Esophagus muscularis mucosa (tissue), 4 donors: ENCODE measurements at regions not wholly inside any gene's neighbourhood (a gene's known extent, or its start where the extent isn't known, plus 50 kb on each side); places are given as distances from the start of the nearest gene placed in this dataset.

Experiments used
- DNase-seq: peaks from one replicate; pipeline ENCODE4 v3.0.0-alpha.2; 2017; ENCODE audit errors: extremely low spot score
- H3K27ac ChIP-seq, 4 donors: fragments of 200-600 bp; sonication (generic); replicated peaks in 1 of 4; 1 replicate in 3 of 4; 2 replicates in 1 of 4; pipeline ENCODE4 v1.5.1; 2016 to 2019; ENCODE audit warnings: mild to moderate bottlenecking in 1 of 4
- H3K27me3 ChIP-seq, 4 donors: fragments of 200-600 bp; sonication (generic); one replicate each; pipeline versions ENCODE4 v1.5.1 to v1.6.0; 2016 to 2019
- H3K36me3 ChIP-seq, 4 donors: fragments of 200-600 bp; sonication (generic); one replicate each; pipeline ENCODE4 v1.5.1; 2016 to 2019
- H3K4me1 ChIP-seq, 4 donors: fragments of 200-600 bp; sonication (generic); one replicate each; pipeline ENCODE4 v1.5.1; 2016 to 2019
- H3K4me3 ChIP-seq, 4 donors: fragments of 200-600 bp; sonication (generic); 1 replicate in 2 of 4; 2 replicates in 2 of 4; pipeline ENCODE4 v1.5.1; 2016 to 2019; ENCODE audit warnings: mild to moderate bottlenecking in 4 of 4, moderate library complexity in 1 of 4
- H3K9me3 ChIP-seq, 4 donors: fragments of 200-600 bp; sonication (generic); 1 replicate in 3 of 4; 2 replicates in 1 of 4; pipeline ENCODE4 v1.5.1; 2016 to 2019
- CTCF ChIP-seq, 3 experiments: fragments of 200-600 bp in 2 of 3; fragments of 450-650 bp in 1 of 3; sonication (generic) in 2 of 3; IDR thresholded peaks; one replicate each; pipeline ENCODE4 v1.5.1; 2017 to 2019; ENCODE audit warnings: antibody characterized with exemption in 3 of 3, mild to moderate bottlenecking in 2 of 3, moderate library complexity in 1 of 3
- EP300 ChIP-seq: sonication (generic); formaldehyde crosslinking; IDR thresholded peaks from one replicate; pipeline ENCODE4 v1.6.1; 2017; ENCODE audit warnings: antibody characterized with exemption
- POLR2A ChIP-seq: fragments of 450-650 bp; IDR thresholded peaks from one replicate; pipeline ENCODE4 v1.6.1; 2017; ENCODE audit warnings: antibody characterized with exemption, moderate library complexity, mild to moderate bottlenecking, low read depth
- POLR2AphosphoS5 ChIP-seq, 2 donors: sonication (generic); formaldehyde crosslinking; IDR thresholded peaks; one replicate each; pipeline ENCODE4 v1.6.1; 2017; ENCODE audit warnings: antibody characterized with exemption in 2 of 2
- WGBS: methylation state at CpG from one replicate; pipeline ENCODE4 v1.1.5; 2018; 5-methylcytosine and 5-hydroxymethylcytosine counted together
- intact Hi-C: fragments of 100-400 bp; cut with DNase I; formaldehyde crosslinking; loops from one replicate; pipeline ENCODE4 v1.15.1; 2023

DNA sequence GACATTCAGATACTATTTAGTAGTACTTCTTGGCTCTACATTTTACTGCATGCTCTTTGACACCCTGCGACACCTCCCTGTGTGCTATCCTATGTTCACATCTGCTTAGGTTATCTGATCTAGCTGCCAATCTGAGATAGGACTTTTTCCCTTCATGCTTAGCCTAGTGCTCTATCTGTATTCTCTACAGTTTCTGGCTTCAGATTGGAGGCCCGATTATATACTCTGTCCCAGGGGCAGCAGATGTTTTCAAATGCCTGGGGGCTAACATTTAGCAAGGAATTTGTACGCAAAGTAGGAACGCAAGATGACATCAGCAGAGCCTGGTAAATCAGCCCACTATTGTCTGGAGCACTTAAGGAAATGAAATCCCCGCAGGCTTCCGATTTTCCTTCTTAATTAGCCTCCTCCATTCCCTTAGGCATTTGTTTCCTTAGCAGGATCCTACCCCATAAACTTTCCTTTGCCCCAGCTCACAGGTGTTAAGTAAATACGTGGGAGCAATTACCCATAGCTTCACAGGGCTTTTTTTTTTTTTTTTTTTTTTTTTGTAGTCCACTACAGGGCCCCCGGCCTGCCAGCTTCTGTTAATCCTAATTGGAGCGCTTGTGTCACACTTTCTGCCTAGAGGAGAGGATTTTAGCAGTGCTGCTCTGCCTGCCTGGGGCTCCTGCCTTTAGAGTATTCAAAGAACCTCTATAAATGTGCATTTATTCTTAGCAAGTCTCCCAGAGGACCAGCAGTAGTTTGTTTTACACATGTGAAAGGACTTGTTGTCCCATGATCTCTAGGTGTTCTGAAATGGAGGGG lies 61.1 kb upstream of the LPAR1 start:
- peak; percentile 85 for DNase-seq
- no peaks in the 10 kb centered on the region for H3K36me3 ChIP-seq
- intact Hi-C loops = no loop called here
- no peaks in the 10 kb centered on the region for H3K27me3 ChIP-seq
- peaks cover 0 to 6% (median 2%) of the 10 kb centered on the region in 4 donors for H3K4me1 ChIP-seq
- 69% methylated on average over 9 of the region's 9 CpGs for WGBS
- H3K27ac ChIP-seq = no peak overlapping the region
- H3K4me3 ChIP-seq = no peak overlapping the region
- TF ChIP-seq EP300 (no peak), CTCF (IDR thresholded peaks at IDR 0.05) (no peak), POLR2AphosphoS5 (IDR thresholded peaks at IDR 0.05) (no peak), POLR2A (no peak)
- no peaks in the 10 kb centered on the region for H3K9me3 ChIP-seq

DNA sequence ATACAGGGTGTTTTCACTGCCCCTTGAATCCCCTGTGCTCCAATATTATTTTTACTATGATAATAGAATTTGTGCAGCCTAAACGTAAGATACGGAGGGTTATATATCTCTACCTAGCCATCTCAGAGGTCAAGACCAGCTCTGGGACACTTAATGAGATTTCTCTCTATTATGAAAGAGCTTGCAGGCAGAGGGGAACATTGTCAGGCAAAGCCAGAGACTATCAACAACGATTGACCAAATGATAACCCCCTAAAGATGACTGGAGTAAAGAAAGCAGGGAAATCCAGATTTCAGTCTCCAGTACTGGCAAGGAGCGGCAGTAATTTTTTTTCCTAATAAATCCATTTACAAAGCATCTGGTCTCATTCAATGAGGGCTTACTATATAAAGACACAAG lies 59.8 kb upstream of the LPAR1 start:
- intact Hi-C loops = no loop called here
- H3K4me3 ChIP-seq = no peak overlapping the region
- TF ChIP-seq CTCF (IDR thresholded peaks at IDR 0.05) (no peak), EP300 (no peak), POLR2AphosphoS5 (IDR thresholded peaks at IDR 0.05) (no peak), POLR2A (no peak)
- H3K9me3 ChIP-seq = no peaks in the 10 kb centered on the region
- DNase-seq = no peak
- no peaks in the 10 kb centered on the region for H3K36me3 ChIP-seq
- H3K4me1 ChIP-seq = peaks cover 0 to 8% (median 5%) of the 10 kb centered on the region in 4 donors
- no peaks in the 10 kb centered on the region for H3K27me3 ChIP-seq
- no peak overlapping the region for H3K27ac ChIP-seq
- 84% methylated on average over 4 of the region's 4 CpGs for WGBS

DNA sequence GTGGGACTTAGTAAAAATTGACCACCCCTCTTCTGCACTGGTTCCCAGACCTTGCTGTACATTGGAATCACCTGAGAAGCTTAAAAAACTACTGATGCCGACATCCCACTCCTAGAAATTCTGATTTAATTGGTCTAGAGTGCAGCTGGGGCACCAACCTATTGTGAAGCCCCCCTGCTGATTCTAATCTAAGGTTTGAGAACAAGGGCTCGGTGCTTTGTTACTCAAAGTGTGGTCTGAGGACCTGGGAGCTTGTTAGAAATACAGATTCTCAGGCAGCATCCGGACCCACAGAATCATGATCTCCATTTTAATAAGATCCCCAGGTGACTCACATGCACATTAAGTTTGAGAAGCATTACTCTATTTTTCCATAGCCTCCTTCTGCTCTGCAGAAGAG lies 57.8 kb upstream of the LPAR1 start:
- Histone ChIP-seq H3K27me3 (no peaks in the 10 kb centered on the region), H3K27ac (no peak overlapping the region), H3K4me1 (peaks cover 0 to 8% (median 5%) of the 10 kb centered on the region in 4 donors), H3K4me3 (no peak overlapping the region), H3K36me3 (no peaks in the 10 kb centered on the region), H3K9me3 (no peaks in the 10 kb centered on the region)
- intact Hi-C loops = no loop called here
- DNase-seq = no peak
- TF ChIP-seq EP300 (no peak), CTCF (IDR thresholded peaks at IDR 0.05) (no peak), POLR2AphosphoS5 (IDR thresholded peaks at IDR 0.05) (no peak), POLR2A (no peak)
- 97% methylated on average over 2 of the region's 3 CpGs for WGBS

GRCh38 chr9:111095441-111095840 lies 57.2 kb upstream of the LPAR1 start:
- WGBS = 46% methylated on average over 4 of the region's 4 CpGs
- H3K27me3 ChIP-seq = no peaks in the 10 kb centered on the region
- intact Hi-C loops = no loop called here
- no peaks in the 10 kb centered on the region for H3K36me3 ChIP-seq
- H3K4me1 ChIP-seq = peaks cover 0 to 8% (median 5%) of the 10 kb centered on the region in 4 donors
- no peak for DNase-seq
- no peaks in the 10 kb centered on the region for H3K9me3 ChIP-seq
- H3K4me3 ChIP-seq = no peak overlapping the region
- no peak overlapping the region for H3K27ac ChIP-seq
- TF ChIP-seq EP300 = no peak
- no peak for TF ChIP-seq POLR2A
- TF ChIP-seq POLR2AphosphoS5 (IDR thresholded peaks at IDR 0.05) = no peak
- no peak for TF ChIP-seq CTCF (IDR thresholded peaks at IDR 0.05)

DNA sequence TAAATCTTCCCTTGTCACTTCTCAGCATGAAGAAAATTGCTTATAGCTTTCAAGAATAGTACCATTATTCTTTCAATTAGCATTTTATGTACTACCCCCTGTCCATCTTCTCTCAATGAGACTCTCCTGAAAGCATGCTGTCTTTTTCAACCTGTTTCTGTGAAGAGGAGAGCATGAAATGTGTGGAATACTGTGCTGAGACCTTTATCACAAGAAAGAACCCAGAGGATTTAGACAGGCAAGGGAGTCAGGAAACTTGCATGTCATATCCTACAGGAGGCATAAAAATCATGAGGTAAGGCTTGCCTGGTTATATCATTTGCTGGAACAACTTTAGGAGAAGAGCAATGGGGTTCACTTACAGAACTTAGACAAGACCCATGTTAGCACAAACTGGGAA lies 56.7 kb upstream of the LPAR1 start:
- no peak overlapping the region for H3K4me3 ChIP-seq
- intact Hi-C loops = no loop called here
- peak overlapping the region in 1 of 4 donors; percentile 23 for H3K27ac ChIP-seq
- DNase-seq = no peak
- H3K9me3 ChIP-seq = no peaks in the 10 kb centered on the region
- H3K27me3 ChIP-seq = no peaks in the 10 kb centered on the region
- no peaks in the 10 kb centered on the region for H3K36me3 ChIP-seq
- no peak for TF ChIP-seq POLR2A
- TF ChIP-seq EP300 = no peak
- no peak for TF ChIP-seq CTCF (IDR thresholded peaks at IDR 0.05)
- TF ChIP-seq POLR2AphosphoS5 (IDR thresholded peaks at IDR 0.05) = no peak
- H3K4me1 ChIP-seq = peaks cover 0 to 8% (median 5%) of the 10 kb centered on the region in 4 donors
